Suppressor macrophage (primary cell): ENCODE measurements at regions not wholly inside any gene's neighbourhood (a gene's known extent, or its start where the extent isn't known, plus 50 kb on each side); places are given as distances from the start of the nearest gene placed in this dataset.
"Not testable (repeated sequence)": the region's sequence is repeated elsewhere in the genome, so short reads cannot be mapped to it uniquely, and the experiment has no call there.

Experiments used
- DNase-seq, 4 experiments: peaks; one replicate each; pipeline ENCODE4 v3.0.0-alpha.2; 2020 to 2022

GRCh38 chr11:80733790-80734189 is 1293.0 kb upstream of the TENM4 start:
- no peak for DNase-seq

- no peak for DNase-seq
Measured at GRCh38 chr11:80733361-80733760, 1292.5 kb upstream of the TENM4 start.

GRCh38 chr11:80727315-80727714 is 1286.5 kb upstream of the TENM4 start:
- DNase-seq, result no peak

- DNase-seq, result no peak
Measured at GRCh38 chr11:80726236-80726635, 1285.4 kb upstream of the TENM4 start.

- DNase-seq, result no peak
Measured at GRCh38 chr11:80724366-80724765, 1283.5 kb upstream of the TENM4 start.

- DNase-seq, result no peak
Measured at GRCh38 chr11:80722629-80723028, 1281.8 kb upstream of the TENM4 start.

- no peak for DNase-seq
Measured at GRCh38 chr11:80720295-80720694, 1279.5 kb upstream of the TENM4 start.

- no peak for DNase-seq
Measured at GRCh38 chr11:80719292-80719646, 1278.4 kb upstream of the TENM4 start.

GRCh38 chr11:80718611-80719291 is 1277.9 kb upstream of the TENM4 start:
- DNase-seq, result no peak

- DNase-seq, result no peak
Measured at GRCh38 chr11:80702264-80702663, 1261.4 kb upstream of the TENM4 start.

- DNase-seq, result no peak
Measured at GRCh38 chr11:80700386-80700785, 1259.6 kb upstream of the TENM4 start.

GRCh38 chr11:80699406-80700177 is 1258.8 kb upstream of the TENM4 start:
- DNase-seq, result not testable (repeated sequence)

- no peak for DNase-seq
Measured at GRCh38 chr11:80698637-80699036, 1257.8 kb upstream of the TENM4 start.

GRCh38 chr11:80694385-80694784 is 1253.6 kb upstream of the TENM4 start:
- DNase-seq, result no peak

GRCh38 chr11:80687941-80688340 is 1247.1 kb upstream of the TENM4 start:
- DNase-seq, result no peak

GRCh38 chr11:80686889-80687288 is 1246.1 kb upstream of the TENM4 start:
- no peak for DNase-seq

GRCh38 chr11:80673566-80673965 is 1232.7 kb upstream of the TENM4 start:
- DNase-seq, result no peak

GRCh38 chr11:80669620-80670019 is 1228.8 kb upstream of the TENM4 start:
- DNase-seq, result no peak

- no peak for DNase-seq
Measured at GRCh38 chr11:80668039-80668438, 1227.2 kb upstream of the TENM4 start.

GRCh38 chr11:80655834-80656233 is 1215.0 kb upstream of the TENM4 start:
- DNase-seq, result no peak

GRCh38 chr11:80650966-80651365 is 1210.1 kb upstream of the TENM4 start:
- DNase-seq, result no peak

- no peak for DNase-seq
Measured at GRCh38 chr11:80649186-80649585, 1208.4 kb upstream of the TENM4 start.

GRCh38 chr11:80638296-80638695 is 1197.5 kb upstream of the TENM4 start:
- DNase-seq, result no peak

- DNase-seq, result no peak
Measured at GRCh38 chr11:80637571-80637970, 1196.7 kb upstream of the TENM4 start.
